GM21619 (cell line): ENCODE measurements at regions not wholly inside any gene's neighbourhood (a gene's known extent, or its start where the extent isn't known, plus 50 kb on each side); places are given as distances from the start of the nearest gene placed in this dataset.
"Not testable (repeated sequence)": the region's sequence is repeated elsewhere in the genome, so short reads cannot be mapped to it uniquely, and the experiment has no call there.

Experiments used
- ATAC-seq: cut with Tn5 transposase; IDR thresholded peaks from one replicate; pipeline ENCODE4 v1.9.1; 2021; ENCODE audit not compliant: unreplicated experiment

DNA sequence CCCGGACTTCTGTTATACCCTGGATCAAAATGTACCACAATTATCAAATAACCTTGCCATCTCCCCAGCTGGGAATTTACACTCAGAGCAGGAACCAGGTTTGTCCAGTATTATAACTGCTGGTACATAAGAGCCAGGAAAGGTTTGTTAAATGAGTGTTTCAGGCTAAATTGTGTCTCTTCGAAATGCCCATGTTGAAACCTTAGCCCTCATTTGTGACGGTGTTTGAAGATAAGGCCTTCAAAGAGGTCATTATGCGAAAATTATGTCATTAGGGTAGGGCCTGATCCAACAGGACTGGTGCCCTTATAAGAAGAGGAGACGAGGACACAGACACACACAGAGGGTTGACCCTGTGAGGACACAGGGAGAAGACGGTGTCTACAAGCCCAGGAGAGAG is 73.5 kb upstream of the DHRSX start:
- no peak for ATAC-seq

GRCh38 chrX:2572740-2573139 is 72.0 kb upstream of the DHRSX start:
- no peak for ATAC-seq

- no peak for ATAC-seq
Measured at GRCh38 chrX:2568125-2568524, 67.3 kb upstream of the DHRSX start.

DNA sequence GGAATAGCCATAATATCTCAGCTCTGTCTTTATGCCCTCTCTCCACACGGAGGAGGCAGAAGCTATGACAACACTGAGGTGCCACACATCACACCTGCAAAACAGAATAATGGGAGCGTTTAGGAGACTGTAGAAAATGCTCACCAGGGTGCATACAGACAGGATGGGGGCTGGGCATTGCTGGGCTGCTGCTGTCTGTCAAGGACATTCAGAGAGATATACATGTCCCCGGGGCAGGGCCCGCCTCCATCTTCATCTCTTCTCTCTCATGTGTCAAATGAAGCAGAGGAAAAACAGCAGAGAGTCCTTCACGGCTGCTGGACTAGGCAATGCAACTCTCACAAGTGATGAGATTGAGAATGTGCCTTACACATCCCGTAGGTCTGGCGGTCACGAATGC is 65.3 kb upstream of the DHRSX start:
- ATAC-seq = no peak

GRCh38 chrX:2561456-2561855 is 60.7 kb upstream of the DHRSX start:
- no peak for ATAC-seq

GRCh38 chrX:2559124-2559523 is 58.3 kb upstream of the DHRSX start:
- ATAC-seq = no peak

DNA sequence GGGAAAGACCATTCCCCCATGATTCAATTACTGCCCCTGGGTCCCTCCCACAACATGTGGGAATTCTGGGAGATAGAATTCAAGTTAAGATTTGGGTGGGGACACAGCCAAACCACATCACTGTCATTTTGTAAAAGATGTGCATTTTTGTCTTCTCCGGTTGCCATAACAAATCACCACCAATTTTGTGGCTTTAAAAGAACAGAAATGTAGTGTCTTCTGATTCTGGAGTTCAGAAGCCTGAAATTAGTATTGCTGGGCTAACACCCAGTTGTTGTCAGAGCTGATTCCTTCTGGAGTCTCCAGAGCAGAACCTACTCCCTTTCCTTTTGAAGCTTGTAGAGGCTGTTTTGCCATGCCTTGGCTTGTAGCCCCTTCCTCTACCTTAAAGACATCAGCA is 54.1 kb upstream of the DHRSX start:
- ATAC-seq = no peak

DNA sequence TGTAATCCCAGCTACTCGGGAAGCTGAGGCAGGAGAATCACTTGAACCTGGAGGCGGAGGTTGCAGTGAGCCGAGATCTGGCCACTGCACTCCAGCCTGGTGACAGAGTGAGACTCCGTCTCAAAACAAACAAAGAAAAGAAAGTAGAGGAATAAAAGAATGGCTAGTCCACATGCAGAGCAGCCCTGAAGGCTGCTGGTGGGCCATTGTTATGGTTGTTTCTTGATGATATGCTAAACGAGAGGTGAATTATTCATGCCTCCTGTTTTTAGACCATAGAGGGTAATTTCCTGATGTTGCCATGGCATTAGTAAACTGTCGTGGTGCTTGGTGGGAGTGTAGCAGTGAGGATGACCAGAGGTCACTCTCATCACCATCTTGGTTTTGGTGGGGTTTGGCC is 53.3 kb upstream of the DHRSX start:
- ATAC-seq = not testable (repeated sequence)

DNA sequence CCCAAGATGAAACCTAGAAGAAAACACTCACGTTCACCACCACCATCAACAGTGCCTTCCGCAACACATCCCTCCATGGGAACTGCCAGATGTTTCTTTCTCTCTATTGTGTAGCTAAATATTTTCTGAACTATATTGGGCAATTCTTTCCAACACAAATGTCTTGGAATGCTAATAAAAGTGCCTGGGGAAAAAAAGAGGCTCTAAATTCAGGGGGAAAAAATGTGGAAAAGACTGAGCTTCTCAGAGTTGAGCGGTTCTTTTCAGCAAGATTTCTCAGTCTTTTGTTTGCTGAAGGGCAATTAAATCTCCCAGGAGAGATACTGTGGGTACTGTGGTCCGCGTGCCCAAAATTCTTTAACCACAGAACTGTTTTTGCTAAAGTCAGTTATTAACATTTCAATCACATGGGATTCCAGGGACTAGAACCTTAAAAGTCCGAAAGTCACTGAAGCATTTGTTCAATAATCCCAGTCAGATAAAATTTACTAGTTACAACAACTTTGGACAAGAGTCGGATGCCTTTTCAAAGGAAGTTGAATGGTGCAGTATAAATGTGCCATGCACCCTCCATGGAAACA is 51.9 kb upstream of the DHRSX start:
- no peak for ATAC-seq

DNA sequence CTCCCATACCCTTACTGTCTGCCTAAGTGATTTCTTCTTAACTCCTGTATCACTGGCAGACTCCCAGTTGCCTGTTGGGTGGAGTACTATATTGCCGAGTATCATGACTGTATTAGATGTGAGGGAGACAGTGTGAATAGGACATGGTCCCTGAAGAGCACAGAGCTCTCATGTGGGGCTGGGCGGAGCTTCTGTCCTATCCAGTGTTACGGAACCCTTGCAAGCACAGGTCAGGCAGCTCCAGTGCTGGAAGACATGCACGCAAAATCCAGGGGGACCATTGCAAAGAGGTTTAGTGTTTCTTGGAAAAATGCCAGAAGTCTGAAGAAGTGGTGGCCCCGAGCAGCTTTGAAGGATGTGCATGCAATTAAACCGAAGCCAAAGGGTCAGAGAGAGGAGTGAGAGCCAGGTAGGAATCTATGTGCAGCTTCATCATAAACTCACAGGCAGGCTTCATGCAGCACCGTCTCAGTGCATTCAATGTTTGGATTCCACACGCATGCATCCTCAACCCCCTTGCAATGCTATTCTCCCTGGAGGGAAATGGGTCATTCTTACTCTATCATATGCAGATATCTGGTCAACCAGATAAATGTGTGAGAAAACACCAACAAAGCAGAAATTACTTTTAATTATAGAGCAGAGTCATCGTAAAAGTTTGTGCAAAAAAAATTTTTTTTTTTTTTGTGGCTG is 49.7 kb upstream of the DHRSX start:
- no peak for ATAC-seq
